GM18861 (cell line): ENCODE measurements at regions not wholly inside any gene's neighbourhood (a gene's known extent, or its start where the extent isn't known, plus 50 kb on each side); places are given as distances from the start of the nearest gene placed in this dataset.

Source experiments
- ATAC-seq: cut with Tn5 transposase; IDR thresholded peaks from one replicate; pipeline ENCODE4 v1.9.1; 2021; ENCODE audit not compliant: unreplicated experiment

DNA sequence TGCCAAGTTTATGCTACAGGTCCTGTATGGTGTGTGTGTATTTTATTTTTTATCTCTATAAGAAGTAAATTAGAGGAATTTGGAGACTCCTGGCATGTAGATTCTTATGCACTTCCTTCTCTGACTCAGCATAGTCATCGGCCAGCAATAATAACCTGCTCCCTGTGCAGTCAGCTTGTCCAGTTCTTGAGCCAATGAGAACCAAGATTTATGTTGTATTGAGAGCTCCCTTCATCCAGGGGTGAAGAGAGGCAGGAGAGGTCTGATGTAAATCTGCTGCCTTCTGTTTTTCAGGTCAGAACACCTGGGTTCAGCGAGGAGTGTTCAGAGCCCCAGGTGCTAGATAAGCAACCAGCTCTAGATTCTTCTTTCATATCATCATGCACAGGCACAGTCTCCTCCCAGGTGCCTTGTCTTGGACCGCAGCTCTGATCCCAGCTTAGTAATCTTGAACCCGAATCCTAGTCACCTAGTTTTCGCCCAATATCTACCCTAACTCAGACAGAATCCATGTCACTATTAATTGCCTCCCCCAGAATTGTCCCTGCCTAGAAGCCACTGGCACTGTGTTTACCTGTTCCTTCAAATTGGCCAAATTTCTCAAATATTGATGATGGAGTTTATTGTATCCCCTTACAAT, 328.2 kb upstream of the NCAM1 start:
- ATAC-seq, result no peak

DNA sequence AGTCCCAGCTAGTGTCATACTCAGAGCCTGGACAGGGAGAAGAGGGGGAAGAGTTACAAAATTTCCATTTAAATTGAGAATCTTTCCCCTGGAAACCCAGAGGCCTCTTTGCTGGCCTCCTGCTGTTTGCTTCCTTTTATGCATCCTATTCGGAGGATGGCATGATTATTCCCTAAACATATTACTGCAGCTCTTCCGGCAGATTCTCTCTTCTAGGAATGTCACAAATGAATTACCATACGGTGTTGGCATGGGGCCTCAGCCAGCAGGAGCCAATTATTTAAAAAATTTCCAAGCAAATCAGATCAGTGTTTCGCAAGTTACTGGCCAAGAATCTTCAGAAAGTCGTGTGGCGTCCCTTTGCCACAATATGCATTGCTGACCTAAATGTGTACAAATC, 326.7 kb upstream of the NCAM1 start:
- no peak for ATAC-seq

DNA sequence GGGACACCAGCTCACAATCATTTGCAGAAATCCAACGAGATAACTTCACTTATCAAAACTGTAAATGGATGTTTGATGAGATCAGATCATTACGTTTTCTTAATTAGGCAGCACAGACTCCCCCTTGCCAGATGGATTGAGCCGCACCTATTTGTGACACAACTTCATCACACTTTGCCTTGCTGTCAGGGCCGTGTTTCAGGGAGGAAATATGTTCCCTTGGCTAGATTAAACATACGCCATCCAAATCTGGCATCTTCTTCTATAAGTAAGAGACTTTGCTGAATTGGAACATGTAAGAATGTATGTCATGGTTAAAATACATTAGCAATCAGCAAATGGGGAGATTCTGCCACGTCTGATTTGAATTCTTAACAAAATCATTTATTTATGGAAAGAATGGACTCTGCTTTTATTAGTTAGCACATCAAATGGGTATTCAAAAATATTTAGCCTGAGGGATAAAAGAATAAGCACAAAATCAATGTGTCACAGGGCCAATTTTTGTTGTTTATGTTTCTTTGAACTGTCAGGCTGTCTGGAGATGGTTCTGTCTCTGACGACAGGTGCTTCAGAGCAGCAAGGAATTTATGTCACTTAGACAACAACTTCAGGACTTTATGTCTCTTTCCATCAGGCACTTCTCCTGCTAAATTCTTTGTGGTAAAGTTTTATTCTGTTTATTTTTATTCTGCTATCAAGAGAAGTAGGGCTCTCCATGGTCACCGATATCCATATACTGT, 326.1 kb upstream of the NCAM1 start:
- ATAC-seq, result no peak

DNA sequence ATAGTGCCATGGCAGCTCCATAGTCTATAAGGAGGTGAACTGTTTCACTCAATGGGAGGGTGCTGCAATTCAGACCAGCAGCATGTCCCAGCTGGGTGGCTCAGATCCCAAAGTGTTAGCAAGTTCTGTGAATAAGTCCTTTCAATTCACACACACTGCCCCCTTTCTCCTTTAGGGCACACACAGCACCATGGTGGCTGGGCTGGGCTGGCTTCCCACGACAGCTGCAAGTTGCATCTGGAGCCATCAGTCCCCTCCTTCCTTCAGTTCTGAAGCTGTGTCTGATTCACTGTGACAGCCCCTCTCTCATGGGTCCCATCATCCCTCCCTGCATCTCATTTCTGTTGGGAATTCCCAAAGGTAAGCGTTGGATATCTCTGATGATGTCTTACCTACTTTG, 324.1 kb upstream of the NCAM1 start:
- ATAC-seq, result no peak

GRCh38 chr11:112637876-112638275, 323.3 kb upstream of the NCAM1 start:
- no peak for ATAC-seq

- ATAC-seq, result no peak
Observed at GRCh38 chr11:112639469-112639868, 321.8 kb upstream of the NCAM1 start.

DNA sequence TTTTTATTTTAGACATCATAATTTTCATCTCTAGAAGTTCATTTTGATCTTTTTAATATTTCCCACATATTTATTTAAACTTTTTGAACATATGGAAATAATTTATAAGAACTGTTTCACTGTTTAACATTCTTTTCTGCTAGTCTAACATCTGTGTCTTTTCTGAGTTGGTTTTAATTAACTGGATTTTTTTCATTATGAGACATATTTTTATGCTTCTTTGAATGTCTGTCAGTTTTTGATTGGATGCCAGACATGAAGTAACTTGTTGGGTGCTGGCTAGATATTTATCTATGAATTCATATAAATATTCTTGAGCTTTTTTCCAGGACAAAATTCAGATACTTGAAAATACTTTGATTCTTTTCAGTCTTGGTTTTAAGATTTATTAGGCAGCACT, 317.8 kb upstream of the NCAM1 start:
- no peak for ATAC-seq

- peak; percentile 96 for ATAC-seq
Observed at GRCh38 chr11:112644410-112645131, 316.6 kb upstream of the NCAM1 start.

DNA sequence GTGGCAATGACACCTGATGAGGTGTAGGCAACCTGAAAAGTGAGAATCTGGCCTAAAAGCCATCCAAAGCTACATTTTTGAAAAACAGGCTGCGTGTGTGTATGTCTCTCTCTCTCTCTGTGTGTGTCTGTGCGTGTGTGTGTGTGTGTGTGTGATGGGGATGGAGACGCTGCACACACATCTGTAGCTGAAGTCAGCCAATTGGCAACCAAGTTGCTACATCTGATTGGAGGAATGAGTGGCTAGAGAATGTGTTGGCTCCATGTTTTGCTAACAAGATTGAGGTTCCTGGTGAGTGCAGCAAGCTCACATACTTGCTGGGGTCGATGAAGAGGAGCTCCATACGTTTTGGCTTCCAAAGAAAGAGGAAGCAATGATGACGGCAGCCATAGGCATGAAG, 311.4 kb upstream of the NCAM1 start:
- ATAC-seq, result no peak

DNA sequence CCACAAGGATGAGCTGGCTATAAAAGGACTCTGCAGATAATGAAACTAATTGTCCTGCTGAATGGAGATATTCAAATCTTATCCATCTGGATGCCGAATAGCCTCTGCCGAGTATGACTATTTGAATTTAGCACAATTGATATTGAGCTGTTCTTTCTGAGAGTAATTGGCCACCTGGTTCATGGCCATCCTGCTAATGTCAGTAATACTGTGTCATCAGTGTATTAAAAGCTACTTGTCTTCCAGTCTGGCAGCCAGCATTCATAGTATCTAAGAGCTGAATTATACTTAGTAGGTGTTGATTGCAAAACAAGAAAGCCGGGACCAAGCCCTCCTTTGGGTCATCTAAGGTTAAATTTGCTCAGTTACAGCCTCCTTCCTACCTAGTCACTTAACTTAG, 310.7 kb upstream of the NCAM1 start:
- ATAC-seq, result no peak

- no peak for ATAC-seq
Observed at GRCh38 chr11:112651386-112651785, 309.8 kb upstream of the NCAM1 start.

DNA sequence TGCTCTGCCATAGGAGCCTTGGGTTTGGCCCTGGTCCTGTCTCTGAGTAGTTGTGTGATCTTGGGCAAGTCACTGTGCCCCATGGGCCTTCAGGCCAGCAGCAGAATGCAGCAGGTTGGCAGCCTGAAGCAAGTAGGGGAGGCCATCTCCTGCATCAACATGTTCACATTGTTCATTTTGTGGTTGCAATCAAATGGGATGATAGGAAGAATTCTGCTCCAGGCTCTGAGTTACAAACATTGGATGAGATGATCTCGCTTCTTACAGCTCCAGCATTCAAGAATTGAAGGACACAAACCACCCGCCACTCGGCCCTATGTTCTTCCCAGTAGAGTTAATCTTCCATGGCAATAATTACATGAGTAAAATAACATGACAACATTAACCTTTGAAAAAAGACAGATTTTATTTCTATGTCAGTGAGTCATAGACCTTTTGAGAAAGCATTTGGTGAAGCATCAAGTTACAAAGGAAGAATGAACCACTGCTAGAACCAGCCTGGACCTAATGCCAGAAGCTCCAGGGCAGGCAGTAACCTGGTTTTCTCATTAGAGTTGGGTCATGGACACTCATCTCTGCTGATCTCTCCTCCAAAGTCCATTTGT, 308.3 kb upstream of the NCAM1 start:
- no peak for ATAC-seq

DNA sequence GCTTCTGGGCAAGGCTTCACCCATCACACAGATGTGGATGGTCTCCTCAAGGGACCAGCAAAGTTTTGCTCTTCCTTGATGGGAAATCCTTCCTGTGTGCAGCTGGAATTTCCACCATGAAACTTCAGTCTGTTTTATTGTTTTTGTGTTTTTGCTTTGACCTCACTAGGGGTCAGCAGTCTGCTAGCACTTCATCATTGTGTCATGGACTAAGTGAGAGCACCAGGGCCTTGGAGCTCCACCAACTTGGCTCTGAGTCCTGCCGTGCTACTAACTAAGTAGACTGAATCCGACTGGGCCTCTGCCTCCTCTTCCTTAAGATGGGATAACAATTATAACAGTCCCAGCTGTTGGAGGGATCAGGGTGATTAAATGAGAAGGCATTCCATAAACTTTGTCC, 305.8 kb upstream of the NCAM1 start:
- no peak for ATAC-seq

DNA sequence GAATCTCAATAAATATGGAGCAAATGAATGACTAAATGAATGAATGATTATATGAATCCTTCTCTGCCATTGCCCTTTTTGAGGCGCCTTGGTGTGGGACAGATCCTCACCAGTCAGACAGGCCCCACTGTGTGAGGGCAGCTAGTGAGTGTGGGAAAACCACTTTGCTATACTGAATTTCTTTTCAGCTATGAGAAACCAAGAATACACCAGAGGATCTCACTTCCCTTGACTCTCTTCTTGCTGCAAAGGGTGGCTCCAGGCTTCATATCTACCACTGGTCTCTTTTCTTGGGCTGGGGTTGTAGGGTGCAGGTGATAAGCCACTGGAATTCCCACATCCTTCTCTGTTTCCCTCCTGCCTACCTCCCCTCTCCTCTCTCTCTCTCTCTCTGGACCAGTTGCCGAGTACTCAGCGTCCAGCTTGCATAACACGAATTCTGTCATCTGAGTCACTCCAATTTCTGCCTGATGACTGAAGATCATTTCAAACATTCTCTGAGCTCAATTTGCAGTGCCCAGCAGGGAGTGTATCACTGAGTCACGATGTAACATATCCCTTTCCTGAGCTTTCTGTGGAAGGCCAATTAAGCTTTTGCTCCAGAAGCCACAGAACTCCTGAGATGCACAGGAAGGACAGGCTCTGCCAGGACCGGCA, 304.3 kb upstream of the NCAM1 start:
- no peak for ATAC-seq

- ATAC-seq, result no peak
Observed at GRCh38 chr11:112658431-112658878, 302.8 kb upstream of the NCAM1 start.

DNA sequence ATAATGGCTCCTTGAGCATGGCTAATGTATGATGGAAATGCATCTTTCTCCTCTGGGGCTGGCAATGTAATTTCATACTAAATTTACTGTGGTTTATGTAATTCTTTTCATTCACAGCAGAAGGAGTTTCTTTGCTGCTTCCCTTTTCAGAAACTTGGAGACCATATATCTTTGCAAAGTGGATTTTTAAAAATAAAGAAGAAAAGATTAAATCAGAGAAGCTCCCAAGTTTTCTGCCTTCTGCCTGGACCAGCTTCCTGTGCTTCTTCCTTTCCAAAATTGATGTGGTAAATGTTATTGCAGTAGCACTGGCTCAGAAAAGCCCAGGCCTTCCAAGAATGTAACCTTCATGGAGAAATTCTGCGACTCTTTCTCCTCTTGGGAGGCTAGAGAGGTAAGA, 300.1 kb upstream of the NCAM1 start:
- no peak for ATAC-seq

DNA sequence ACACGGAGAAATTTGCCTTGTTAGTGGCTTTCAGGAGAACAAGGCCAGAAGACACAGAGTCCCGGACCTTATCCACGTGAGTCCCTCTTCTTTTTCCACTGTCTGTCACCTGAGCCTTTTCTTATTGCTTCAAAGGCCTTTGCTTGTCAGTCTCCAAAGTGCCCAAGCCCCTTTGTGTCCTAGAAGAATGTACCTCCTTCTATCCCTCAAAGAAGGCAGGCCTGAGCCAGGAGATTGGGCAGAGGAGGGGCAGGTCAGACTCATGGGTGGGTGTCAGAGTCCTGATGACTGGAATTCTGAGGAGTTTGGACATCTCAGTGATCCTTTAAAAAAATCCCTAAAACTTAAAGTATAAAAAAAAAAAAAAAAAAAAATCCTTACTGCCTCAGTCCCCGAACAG, 299.6 kb upstream of the NCAM1 start:
- no peak for ATAC-seq

DNA sequence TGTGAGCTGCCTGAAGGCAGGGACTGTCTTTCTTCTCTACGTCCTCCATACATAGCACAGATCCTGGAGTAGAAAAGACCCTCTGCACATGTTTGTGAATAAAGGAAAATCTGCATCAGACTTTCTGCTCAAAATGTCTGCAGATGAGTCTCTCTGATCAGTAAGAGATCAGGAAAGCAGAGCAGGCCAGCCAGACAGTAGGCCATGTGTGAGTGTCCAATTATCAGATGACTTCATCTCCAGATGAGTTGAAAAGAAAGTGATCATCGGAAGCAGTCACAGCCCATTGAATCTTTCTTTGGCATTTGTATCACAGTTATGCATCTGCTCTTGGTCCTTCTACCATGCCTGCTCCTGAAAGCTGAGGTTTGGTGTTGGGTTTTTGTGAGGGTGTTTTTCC, 298.7 kb upstream of the NCAM1 start:
- no peak for ATAC-seq

DNA sequence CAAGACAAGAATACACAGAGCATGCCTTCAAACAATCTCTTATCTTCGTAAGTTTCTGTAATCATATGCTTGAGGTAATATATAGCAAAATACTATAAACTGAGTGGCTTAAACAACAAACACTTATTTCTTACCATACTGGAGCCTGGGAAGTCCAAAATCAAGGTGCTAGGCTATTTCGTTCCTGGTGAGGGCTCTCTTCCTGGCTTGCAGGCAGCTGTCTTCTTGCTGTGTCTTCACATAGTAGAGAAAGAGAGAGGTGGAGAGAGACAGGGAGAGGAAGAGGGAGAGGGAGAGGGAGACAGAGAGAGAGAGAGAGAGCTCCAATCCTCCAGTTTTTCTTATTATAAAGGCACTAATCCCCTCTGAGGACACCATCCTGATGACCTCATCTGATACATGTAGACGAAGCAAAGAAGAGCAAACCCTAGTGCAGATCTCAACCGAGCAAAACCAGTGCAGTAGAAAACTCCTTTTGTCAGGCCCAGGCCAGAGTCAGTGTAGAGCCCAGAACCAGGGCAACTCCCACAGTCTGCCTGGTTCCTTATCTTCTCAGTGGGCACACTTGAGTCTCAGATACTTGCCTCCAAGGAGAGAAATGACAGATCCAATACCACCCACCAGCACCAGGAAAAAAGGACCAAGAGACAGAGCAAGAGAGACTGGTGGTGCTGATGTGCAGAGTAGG, 297.1 kb upstream of the NCAM1 start:
- ATAC-seq, result no peak

DNA sequence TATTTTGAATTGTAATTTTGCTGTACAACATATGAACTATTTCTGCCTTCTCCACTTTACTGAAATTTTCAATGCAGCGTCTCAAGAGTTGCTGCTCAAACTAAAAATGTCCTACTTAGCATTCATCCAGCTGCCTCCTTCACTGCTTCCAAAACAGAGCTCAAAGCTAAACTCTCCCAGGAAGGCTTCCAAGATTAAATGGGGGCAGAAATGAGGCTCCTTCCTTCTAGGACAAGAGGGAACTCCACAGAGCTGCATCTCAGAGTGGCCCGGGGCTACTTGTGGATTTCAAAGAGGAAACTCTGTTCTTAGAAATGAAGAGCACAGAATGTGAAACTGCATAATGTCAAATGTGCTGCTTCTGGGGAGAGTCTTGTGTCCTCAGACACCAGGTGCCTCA, 295.9 kb upstream of the NCAM1 start:
- ATAC-seq, result no peak

- ATAC-seq, result no peak
Observed at GRCh38 chr11:112666253-112666652, 295.0 kb upstream of the NCAM1 start.
